Natural killer cell treated with Interleukin-12 subunit alpha and Interleukin-12 subunit beta and Interleukin-15 and Interleukin-18, amount 100 ng/mL, for 72 hours (primary cell): ENCODE measurements at regions not wholly inside any gene's neighbourhood (a gene's known extent, or its start where the extent isn't known, plus 50 kb on each side); places are given as distances from the start of the nearest gene placed in this dataset.

Experiments
- ATAC-seq, 2 donors: fragments of 150-1000 bp; cut with Tn5 transposase in 1 of 2; sonication (Bioruptor Pico), chemical (Tn5 transposase) in 1 of 2; 2 replicates each; pipeline ENCODE4 v1.10.0; 2021
- DNase-seq: peaks from one replicate; pipeline ENCODE4 v3.0.0; 2022; ENCODE audit warnings: low spot score
- H3K27ac Mint-ChIP-seq, 2 donors: 1 replicate in 1 of 2; 2 replicates in 1 of 2; pipeline ENCODE4 v1.8.0; 2022; ENCODE audit warnings: mixed read lengths in 2 of 2, mild to moderate bottlenecking in 1 of 2, moderate library complexity in 1 of 2
- H3K27me3 Mint-ChIP-seq, 2 donors: 1 replicate in 1 of 2; 2 replicates in 1 of 2; pipeline ENCODE4 v1.8.0; 2022; ENCODE audit warnings: mixed read lengths in 2 of 2
- H3K36me3 Mint-ChIP-seq: one replicate; pipeline ENCODE4 v1.8.0; 2022; ENCODE audit warnings: mixed read lengths
- H3K4me1 Mint-ChIP-seq, 2 donors: 1 replicate in 1 of 2; 2 replicates in 1 of 2; pipeline ENCODE4 v1.8.0; 2022; ENCODE audit warnings: low read depth in 2 of 2, mixed read lengths in 2 of 2, mild to moderate bottlenecking in 1 of 2
- H3K4me3 Mint-ChIP-seq: one replicate; pipeline ENCODE4 v1.8.0; 2022; ENCODE audit warnings: mixed read lengths
- H3K9me3 Mint-ChIP-seq: 2 replicates; pipeline ENCODE4 v1.8.0; 2022; ENCODE audit warnings: mixed read lengths

DNA sequence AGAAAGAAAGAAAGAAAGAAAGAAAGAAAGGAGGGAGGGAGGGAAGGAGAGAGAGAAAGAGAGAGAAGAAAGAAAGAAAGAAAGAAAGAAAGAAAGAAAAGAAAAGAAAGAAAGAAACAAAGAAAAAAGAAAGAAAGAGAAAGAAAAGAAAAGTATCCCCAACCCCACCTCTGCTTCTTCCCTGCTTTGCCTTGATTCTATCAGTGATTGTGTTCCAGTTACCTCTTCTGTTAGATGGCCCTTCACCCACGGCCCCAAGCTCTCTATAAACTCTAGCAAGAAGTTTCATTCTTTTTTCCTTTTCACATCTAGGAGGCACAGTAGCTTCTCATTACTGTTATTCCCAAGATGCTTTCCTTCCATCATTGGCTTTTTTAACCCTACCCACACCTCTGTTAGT is 1097.5 kb upstream of the ZEB2 start:
- no peak overlapping the region for H3K27ac Mint-ChIP-seq
- no peaks in the 10 kb centered on the region for H3K4me1 Mint-ChIP-seq
- H3K27me3 Mint-ChIP-seq = peaks cover 4 to 28% of the 10 kb centered on the region in 2 donors
- no peak overlapping the region for H3K4me3 Mint-ChIP-seq
- no peak for ATAC-seq
- H3K9me3 Mint-ChIP-seq = peaks cover 4% of the 10 kb centered on the region
- H3K36me3 Mint-ChIP-seq = no peaks in the 10 kb centered on the region
- no peak for DNase-seq

DNA sequence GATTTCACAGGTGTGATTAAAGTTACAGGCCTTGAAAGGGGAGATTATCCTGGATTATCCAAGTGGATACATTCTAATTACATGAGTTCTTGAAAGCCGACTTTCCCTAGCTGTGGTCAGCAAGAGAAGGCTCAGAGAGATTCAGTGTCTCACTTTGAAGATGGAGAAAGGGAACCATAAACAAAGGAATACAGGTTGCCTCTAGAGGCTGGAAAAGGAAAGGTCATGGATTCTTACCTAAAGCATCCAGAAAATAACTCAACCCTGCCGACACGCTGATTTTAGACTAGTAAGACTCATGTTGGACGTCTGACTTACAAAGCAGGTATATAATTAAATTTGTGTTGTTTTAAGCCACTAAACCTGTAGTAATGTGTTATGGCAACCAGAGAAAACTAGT is 1095.7 kb upstream of the ZEB2 start:
- no peak overlapping the region for H3K4me3 Mint-ChIP-seq
- no peaks in the 10 kb centered on the region for H3K36me3 Mint-ChIP-seq
- H3K4me1 Mint-ChIP-seq = no peaks in the 10 kb centered on the region
- H3K9me3 Mint-ChIP-seq = peaks cover 4% of the 10 kb centered on the region
- peaks cover 4 to 21% of the 10 kb centered on the region in 2 donors for H3K27me3 Mint-ChIP-seq
- DNase-seq (no peak), ATAC-seq (no peak)
- no peak overlapping the region for H3K27ac Mint-ChIP-seq

DNA sequence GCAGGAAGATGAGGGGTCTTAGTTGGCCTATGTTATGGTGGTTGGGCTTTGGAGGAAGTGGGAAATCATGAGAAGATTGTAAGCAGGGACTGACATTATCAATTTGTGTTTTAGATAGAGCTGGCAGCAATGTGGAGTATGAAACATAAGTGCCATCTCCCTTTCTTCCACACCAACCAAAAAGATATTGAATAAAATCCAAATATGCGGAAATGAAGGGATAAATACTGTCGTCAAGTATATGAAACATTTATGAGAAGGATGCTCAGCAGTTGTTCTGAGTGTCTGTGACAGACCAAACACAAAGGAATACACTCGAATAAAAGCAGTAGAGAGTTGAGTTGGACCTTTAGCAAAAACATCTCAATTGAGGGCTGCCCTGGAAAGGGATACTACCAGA is 1090.0 kb upstream of the ZEB2 start:
- Mint-ChIP-seq H3K4me1 (no peaks in the 10 kb centered on the region), H3K27me3 (peaks cover 11 to 36% of the 10 kb centered on the region in 2 donors), H3K9me3 (peaks cover 4% of the 10 kb centered on the region), H3K27ac (no peak overlapping the region), H3K4me3 (no peak overlapping the region), H3K36me3 (peaks cover 4% of the 10 kb centered on the region)
- DNase-seq (no peak), ATAC-seq (no peak)

DNA sequence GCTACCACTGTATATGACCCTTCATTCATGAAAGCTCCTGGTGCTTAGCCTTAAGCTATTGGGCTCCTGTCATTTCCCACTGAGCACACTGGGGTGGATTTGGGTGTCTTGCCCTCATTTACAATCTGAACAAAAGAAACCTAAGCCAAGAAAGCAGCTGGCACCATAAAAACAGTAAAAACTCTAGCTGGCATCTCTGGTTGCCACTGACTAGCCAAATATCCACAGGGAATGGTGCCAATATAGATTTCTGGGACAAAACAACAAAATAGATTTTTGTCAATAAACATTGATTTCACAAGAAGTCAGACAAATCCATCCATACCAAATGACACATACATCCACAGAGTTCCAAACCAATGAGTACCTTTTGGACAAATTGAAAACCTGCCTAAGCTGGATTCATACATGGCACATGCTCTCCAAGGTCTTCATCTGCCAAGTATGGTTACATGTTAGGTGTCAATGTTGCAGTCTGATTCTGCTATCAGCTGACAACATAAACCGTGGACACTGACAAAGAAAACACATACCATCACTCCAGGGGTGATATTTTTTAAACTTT is 1081.5 kb upstream of the ZEB2 start:
- DNase-seq = no peak
- Mint-ChIP-seq H3K36me3 (no peaks in the 10 kb centered on the region), H3K27me3 (peaks cover 2 to 7% of the 10 kb centered on the region in 2 donors), H3K4me3 (no peak overlapping the region), H3K9me3 (no peaks in the 10 kb centered on the region), H3K27ac (no peak overlapping the region), H3K4me1 (no peaks in the 10 kb centered on the region)
- ATAC-seq = no peak

DNA sequence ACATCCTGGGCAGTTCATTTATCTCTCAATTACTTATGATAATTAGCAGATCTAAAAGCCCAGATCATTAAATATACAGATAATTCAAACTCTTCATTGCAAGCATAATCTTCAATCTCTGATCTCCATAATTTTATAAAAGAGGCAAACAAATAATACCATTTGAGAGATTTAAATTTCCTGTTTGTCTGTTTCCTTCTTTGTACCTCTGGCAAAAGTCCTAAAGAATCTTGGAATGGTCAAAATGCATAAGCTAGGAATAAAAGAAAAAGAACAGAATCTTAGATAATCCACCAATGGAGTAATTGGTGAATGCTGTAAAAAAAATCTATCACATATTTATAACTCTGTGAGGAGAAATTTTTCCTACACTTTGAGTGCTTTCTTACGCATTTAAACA is 1080.9 kb upstream of the ZEB2 start:
- no peaks in the 10 kb centered on the region for H3K9me3 Mint-ChIP-seq
- H3K27me3 Mint-ChIP-seq = peaks cover 2 to 7% of the 10 kb centered on the region in 2 donors
- ATAC-seq = no peak
- no peaks in the 10 kb centered on the region for H3K4me1 Mint-ChIP-seq
- no peak overlapping the region for H3K4me3 Mint-ChIP-seq
- no peak overlapping the region for H3K27ac Mint-ChIP-seq
- H3K36me3 Mint-ChIP-seq = no peaks in the 10 kb centered on the region
- DNase-seq = no peak

GRCh38 chr2:145599756-145600155 is 1079.8 kb upstream of the ZEB2 start:
- Mint-ChIP-seq H3K4me1 (no peaks in the 10 kb centered on the region), H3K27ac (no peak overlapping the region), H3K36me3 (no peaks in the 10 kb centered on the region), H3K4me3 (no peak overlapping the region), H3K27me3 (peaks cover 0 to under 1% of the 10 kb centered on the region in 2 donors), H3K9me3 (no peaks in the 10 kb centered on the region)
- DNase-seq (no peak), ATAC-seq (no peak)

DNA sequence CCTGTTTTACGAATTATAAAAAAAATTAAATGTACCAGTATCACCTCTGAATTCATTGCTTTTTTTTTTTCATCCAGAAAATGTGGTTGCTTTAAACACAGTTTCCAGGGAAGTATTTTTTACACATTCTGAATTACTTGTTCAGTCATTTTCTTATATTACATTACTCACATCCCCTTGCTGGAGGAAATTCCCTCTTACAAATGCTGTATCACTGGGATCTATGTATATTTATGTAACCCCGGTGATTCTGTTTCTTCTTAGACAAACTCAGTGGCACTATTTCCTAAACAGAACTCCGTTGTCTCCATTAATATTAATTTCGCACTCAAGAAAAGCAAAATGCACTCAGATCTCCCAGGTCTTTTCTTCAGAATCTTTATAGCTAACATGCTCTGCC is 1078.5 kb upstream of the ZEB2 start:
- no peak for DNase-seq

GRCh38 chr2:145597809-145598208 is 1077.9 kb upstream of the ZEB2 start:
- Mint-ChIP-seq H3K36me3 (no peaks in the 10 kb centered on the region), H3K27ac (no peak overlapping the region), H3K9me3 (no peaks in the 10 kb centered on the region), H3K4me1 (no peaks in the 10 kb centered on the region), H3K27me3 (no peaks in the 10 kb centered on the region), H3K4me3 (no peak overlapping the region)
- ATAC-seq (no peak), DNase-seq (no peak)

More for the DNA sequence above, 1078.5 kb upstream of the ZEB2 start:
- H3K36me3 Mint-ChIP-seq = no peaks in the 10 kb centered on the region
- no peaks in the 10 kb centered on the region for H3K27me3 Mint-ChIP-seq
- no peak for ATAC-seq
- no peaks in the 10 kb centered on the region for H3K4me1 Mint-ChIP-seq
- no peaks in the 10 kb centered on the region for H3K9me3 Mint-ChIP-seq
- H3K27ac Mint-ChIP-seq = no peak overlapping the region
- H3K4me3 Mint-ChIP-seq = no peak overlapping the region

- Mint-ChIP-seq H3K4me3 (no peak overlapping the region), H3K27me3 (no peaks in the 10 kb centered on the region), H3K36me3 (no peaks in the 10 kb centered on the region), H3K27ac (no peak overlapping the region), H3K9me3 (no peaks in the 10 kb centered on the region), H3K4me1 (no peaks in the 10 kb centered on the region)
- no peak for ATAC-seq
- DNase-seq = no peak
Measured at GRCh38 chr2:145597006-145597405, 1077.1 kb upstream of the ZEB2 start.

DNA sequence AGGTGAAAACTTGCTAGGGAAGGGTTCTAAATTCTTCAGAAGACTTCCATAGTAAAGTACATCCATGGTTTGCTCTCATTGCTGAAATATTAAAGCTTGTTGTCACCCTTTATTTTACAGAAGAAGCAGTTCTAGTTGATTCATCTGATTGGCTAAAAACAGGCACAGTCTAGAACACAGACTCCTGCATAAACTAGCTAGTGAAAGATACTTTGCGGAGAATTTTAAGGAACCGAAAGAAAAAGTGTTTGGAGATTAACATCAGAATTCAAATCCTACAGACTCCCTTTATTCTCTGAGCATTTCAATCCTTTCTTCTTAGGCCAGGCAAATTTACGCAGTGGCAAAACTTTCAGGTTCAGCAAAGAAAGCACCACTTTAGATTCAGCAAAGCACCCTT is 1076.5 kb upstream of the ZEB2 start:
- H3K4me3 Mint-ChIP-seq = no peak overlapping the region
- H3K4me1 Mint-ChIP-seq = no peaks in the 10 kb centered on the region
- H3K9me3 Mint-ChIP-seq = no peaks in the 10 kb centered on the region
- H3K27ac Mint-ChIP-seq = no peak overlapping the region
- H3K27me3 Mint-ChIP-seq = no peaks in the 10 kb centered on the region
- no peak for DNase-seq
- no peaks in the 10 kb centered on the region for H3K36me3 Mint-ChIP-seq
- no peak for ATAC-seq

GRCh38 chr2:145595296-145595695 is 1075.4 kb upstream of the ZEB2 start:
- no peak overlapping the region for H3K4me3 Mint-ChIP-seq
- no peak overlapping the region for H3K27ac Mint-ChIP-seq
- H3K9me3 Mint-ChIP-seq = no peaks in the 10 kb centered on the region
- H3K36me3 Mint-ChIP-seq = no peaks in the 10 kb centered on the region
- no peaks in the 10 kb centered on the region for H3K4me1 Mint-ChIP-seq
- ATAC-seq (no peak), DNase-seq (no peak)
- no peaks in the 10 kb centered on the region for H3K27me3 Mint-ChIP-seq

GRCh38 chr2:145593991-145594614 is 1074.2 kb upstream of the ZEB2 start:
- no peak for DNase-seq
- no peak overlapping the region for H3K27ac Mint-ChIP-seq
- H3K9me3 Mint-ChIP-seq = no peaks in the 10 kb centered on the region
- no peak for ATAC-seq
- H3K4me1 Mint-ChIP-seq = no peaks in the 10 kb centered on the region
- H3K36me3 Mint-ChIP-seq = no peaks in the 10 kb centered on the region
- no peak overlapping the region for H3K4me3 Mint-ChIP-seq
- no peaks in the 10 kb centered on the region for H3K27me3 Mint-ChIP-seq

DNA sequence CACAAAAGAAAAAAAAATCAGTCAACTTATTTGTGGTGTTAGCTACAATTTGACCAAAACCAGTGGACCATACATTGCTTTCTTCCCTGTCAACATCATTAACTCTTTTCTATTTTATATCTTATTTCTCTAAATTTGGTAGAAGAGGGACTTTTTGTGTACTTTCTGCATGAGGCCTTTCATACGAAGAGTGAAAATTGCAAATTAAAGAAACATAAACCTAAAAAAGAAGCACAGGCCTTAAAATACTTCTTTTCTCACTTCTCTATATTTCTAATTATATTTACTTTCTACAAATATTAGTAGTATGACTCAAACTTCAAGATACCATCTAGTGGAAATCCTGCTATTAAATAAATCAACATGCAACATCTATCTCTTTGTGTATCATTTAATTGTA is 1073.4 kb upstream of the ZEB2 start:
- Mint-ChIP-seq H3K27ac (no peak overlapping the region), H3K36me3 (no peaks in the 10 kb centered on the region), H3K9me3 (peaks cover 4% of the 10 kb centered on the region), H3K4me3 (no peak overlapping the region), H3K4me1 (no peaks in the 10 kb centered on the region), H3K27me3 (no peaks in the 10 kb centered on the region)
- ATAC-seq (no peak), DNase-seq (no peak)

GRCh38 chr2:145592361-145592760 is 1072.4 kb upstream of the ZEB2 start:
- H3K4me1 Mint-ChIP-seq = no peaks in the 10 kb centered on the region

More at GRCh38 chr2:145592361-145592760, 1072.4 kb upstream of the ZEB2 start:
- H3K4me3 Mint-ChIP-seq = no peak overlapping the region
- DNase-seq = no peak
- no peak overlapping the region for H3K27ac Mint-ChIP-seq
- peaks cover 4% of the 10 kb centered on the region for H3K9me3 Mint-ChIP-seq
- no peaks in the 10 kb centered on the region for H3K27me3 Mint-ChIP-seq
- ATAC-seq = no peak
- no peaks in the 10 kb centered on the region for H3K36me3 Mint-ChIP-seq
